ENCODE measurements at regions not wholly inside any gene's neighbourhood (a gene's known extent, or its start where the extent isn't known, plus 50 kb on each side); places are given as distances from the start of the nearest gene placed in this dataset.

GRCh38 chr9:107108342-107109130 is 174.5 kb upstream of the RAD23B start:
- TF ChIP-seq SUZ12 (IDR thresholded peaks at IDR 0.05; ENCODE audit: extremely low read depth, insufficient read depth, insufficient read length) (no peak), YY1 (IDR thresholded peaks at IDR 0.05; ENCODE audit: insufficient read depth, insufficient read length) (no peak)
